T47D (cell line): ENCODE measurements at regions not wholly inside any gene's neighbourhood (a gene's known extent, or its start where the extent isn't known, plus 50 kb on each side); places are given as distances from the start of the nearest gene placed in this dataset.
"Not testable (repeated sequence)": the region's sequence is repeated elsewhere in the genome, so short reads cannot be mapped to it uniquely, and the experiment has no call there.

ENCODE experiments used
- DNase-seq, 2 experiments: peaks; one replicate each; pipeline versions ENCODE4 v3.0.0 to v3.0.0-alpha.2; 2011 to 2012; ENCODE audit warnings: low read depth in 1 of 2, low spot score in 1 of 2
- JUND ChIP-seq: IDR thresholded peaks from 2 replicates; pipeline ENCODE4 v1.6.1; 2012; ENCODE audit warnings: low read depth
- in situ Hi-C: cut with HindIII; loops from 2 replicates; pipeline ENCODE4 v1.10.0; 2016; ENCODE audit warnings: low sequenced_read_pairs, low pct_unique_long_range_greater_than_20kb

DNA sequence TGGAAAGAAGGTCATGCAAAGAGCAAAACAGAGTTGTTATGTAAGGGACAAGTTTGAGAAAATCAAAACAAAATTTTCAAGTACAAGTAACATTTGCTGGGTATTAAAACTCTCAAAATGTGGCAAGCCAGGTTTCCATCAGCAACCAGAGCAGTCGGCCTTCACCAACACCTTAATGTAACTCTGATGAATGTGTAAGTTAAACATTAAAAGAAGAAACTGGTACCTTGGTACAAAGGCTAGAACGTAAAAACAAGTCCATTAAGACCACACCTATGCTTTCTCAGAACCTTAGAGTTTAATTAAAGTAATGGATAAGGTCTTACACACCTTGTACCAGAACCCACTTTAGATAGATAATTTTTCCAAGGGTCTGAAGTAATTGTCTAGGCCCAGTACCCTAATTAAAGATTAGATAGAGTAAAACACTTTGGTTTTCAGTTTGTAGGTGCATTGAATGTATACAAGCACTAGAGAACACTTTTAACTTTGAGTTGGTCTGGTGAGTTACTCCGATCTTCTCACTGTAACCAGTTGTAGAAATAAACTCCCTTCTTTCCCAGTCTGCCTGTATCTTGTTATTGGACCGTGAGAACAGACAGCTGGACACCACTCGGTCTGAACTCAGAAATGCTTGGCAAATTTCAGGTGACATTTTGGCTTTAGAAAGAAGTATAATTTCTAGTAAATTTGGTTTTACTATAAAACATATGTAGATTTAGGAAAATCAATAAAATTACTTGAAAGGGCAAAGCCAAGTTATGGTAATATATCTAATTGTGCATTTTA is 319.4 kb downstream of the HTR1B start:
- in situ Hi-C loops = no loop called here
- TF ChIP-seq JUND = no peak
- no peak for DNase-seq

DNA sequence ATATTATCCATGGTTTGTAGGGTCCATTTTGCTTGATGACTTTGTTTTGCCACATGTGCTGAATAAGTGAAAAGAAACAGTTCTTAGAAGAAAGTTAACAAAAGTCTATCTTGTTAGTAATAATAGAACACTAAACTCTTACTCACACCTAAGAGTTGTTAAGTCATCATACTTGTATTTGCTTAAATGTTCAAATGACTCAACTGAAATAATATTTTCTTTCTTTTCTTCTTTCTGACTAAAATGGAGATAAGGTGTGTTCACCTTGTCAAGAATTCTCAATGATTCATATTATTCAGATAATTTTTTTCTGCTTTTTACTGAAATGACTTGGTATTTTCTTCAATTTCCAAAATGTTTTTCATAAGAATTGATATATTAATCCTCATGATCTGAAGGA is 327.2 kb downstream of the HTR1B start:
- in situ Hi-C loops = no loop called here
- no peak for DNase-seq
- TF ChIP-seq JUND = no peak

- no peak for TF ChIP-seq JUND
- no peak for DNase-seq
- in situ Hi-C loops = no loop called here
Observed at GRCh38 chr6:77133031-77133430, 330.3 kb downstream of the HTR1B start.

GRCh38 chr6:77131426-77131825 is 331.9 kb downstream of the HTR1B start:
- in situ Hi-C loops = no loop called here
- DNase-seq = no peak
- TF ChIP-seq JUND = no peak

- TF ChIP-seq JUND = no peak
- DNase-seq = peak in 1 of 2 experiments; percentile 3
- in situ Hi-C loops = no loop called here
Observed at GRCh38 chr6:77124604-77125003, 338.7 kb downstream of the HTR1B start.

DNA sequence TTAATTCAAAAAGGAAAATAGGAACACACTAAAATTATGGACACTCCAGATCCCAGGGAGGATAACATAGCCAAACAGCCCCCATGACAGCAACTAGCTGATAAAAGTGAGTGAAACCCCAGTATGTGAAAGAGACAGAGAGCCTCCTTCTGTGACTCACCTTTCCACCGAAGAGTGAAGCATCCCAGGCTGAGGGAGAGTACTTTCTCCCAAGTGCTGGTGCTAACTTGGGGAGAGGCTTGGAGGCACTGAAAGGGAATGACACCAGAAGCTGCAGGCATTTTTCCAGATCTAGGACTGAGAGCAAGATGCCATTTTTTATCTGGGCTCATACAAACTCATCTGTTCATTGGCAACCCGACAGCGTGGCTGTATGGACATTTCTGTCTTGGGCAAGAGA is 339.8 kb downstream of the HTR1B start:
- in situ Hi-C loops = no loop called here
- TF ChIP-seq JUND = no peak
- DNase-seq = no peak

- TF ChIP-seq JUND = no peak
- no peak for DNase-seq
- in situ Hi-C loops = no loop called here
Observed at GRCh38 chr6:77106992-77107391, 356.3 kb downstream of the HTR1B start.

DNA sequence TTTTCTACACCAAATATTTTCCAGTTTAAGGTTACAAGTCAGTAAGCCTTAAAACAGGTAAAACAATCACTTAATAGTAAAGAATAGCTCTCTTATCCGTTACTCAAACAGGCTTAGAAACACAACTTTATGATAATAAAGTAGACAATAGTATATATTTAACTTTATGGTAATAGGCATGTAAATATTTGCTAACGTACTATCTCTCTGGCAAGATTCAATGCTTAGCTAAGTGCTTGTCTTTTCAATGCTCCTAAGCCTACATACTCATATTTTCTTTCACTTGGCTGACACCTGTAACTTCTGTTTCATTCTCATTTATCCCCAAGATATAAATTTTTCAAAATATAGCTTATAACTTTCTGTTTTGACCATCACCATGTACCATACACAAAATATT is 358.2 kb downstream of the HTR1B start:
- no peak for DNase-seq
- in situ Hi-C loops = no loop called here
- TF ChIP-seq JUND = no peak

- TF ChIP-seq JUND = no peak
- in situ Hi-C loops = no loop called here
- DNase-seq = no peak
Observed at GRCh38 chr6:77097940-77098339, 365.4 kb downstream of the HTR1B start.

- in situ Hi-C loops = no loop called here
- DNase-seq = no peak
- TF ChIP-seq JUND = no peak
Observed at GRCh38 chr6:77095936-77096627, 367.2 kb downstream of the HTR1B start.

GRCh38 chr6:77094821-77095220 is 368.5 kb downstream of the HTR1B start:
- no peak for DNase-seq
- TF ChIP-seq JUND = no peak
- in situ Hi-C loops = no loop called here

GRCh38 chr6:77092971-77093370 is 370.3 kb downstream of the HTR1B start:
- DNase-seq = peak in 1 of 2 experiments; percentile 3
- in situ Hi-C loops = no loop called here
- TF ChIP-seq JUND = no peak

DNA sequence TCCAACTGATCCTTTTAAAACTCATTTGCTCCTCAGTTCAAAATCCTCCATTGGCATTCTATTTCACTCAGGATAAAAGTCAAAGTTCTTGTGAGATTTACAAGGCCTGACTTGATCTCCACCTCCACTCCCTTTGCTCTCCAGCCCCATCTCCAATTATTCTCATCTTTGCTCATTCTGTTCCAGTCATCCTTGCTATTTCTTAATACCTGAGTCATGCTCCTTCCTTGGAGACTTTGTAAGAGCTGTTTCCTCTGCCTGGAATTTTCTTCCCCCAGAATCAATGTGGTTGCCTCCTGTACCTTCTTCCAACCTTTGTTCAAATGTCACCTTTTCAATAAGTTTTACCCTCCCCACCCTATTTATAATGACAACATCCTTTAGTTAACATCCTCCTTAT is 373.5 kb downstream of the HTR1B start:
- TF ChIP-seq JUND = no peak
- no peak for DNase-seq
- in situ Hi-C loops = no loop called here

GRCh38 chr6:77087794-77088318 is 375.4 kb downstream of the HTR1B start:
- in situ Hi-C loops, DNase-seq: not testable (repeated sequence)
